HFFc6 (cell line): ENCODE measurements at regions not wholly inside any gene's neighbourhood (a gene's known extent, or its start where the extent isn't known, plus 50 kb on each side); places are given as distances from the start of the nearest gene placed in this dataset.
"Not testable (repeated sequence)": the region's sequence is repeated elsewhere in the genome, so short reads cannot be mapped to it uniquely, and the experiment has no call there.

Experiments
- DNase-seq: peaks from one replicate; pipeline ENCODE4 v3.0.0-alpha.2; 2018
- H3K27ac Mint-ChIP-seq: 2 replicates; pipeline ENCODE4 v1.8.0; 2020; ENCODE audit warnings: mild to moderate bottlenecking, mixed read lengths
- H3K27me3 Mint-ChIP-seq: 2 replicates; pipeline ENCODE4 v1.8.0; 2021; ENCODE audit warnings: mild to moderate bottlenecking, moderate library complexity, mixed read lengths; ENCODE audit not compliant: insufficient read depth
- H3K36me3 Mint-ChIP-seq: 2 replicates; pipeline ENCODE4 v1.8.0; 2021; ENCODE audit warnings: low read depth, mixed read lengths
- H3K4me1 Mint-ChIP-seq: 2 replicates; pipeline ENCODE4 v1.8.0; 2020; ENCODE audit warnings: low read depth, mixed read lengths
- H3K4me3 Mint-ChIP-seq: 2 replicates; pipeline ENCODE4 v1.8.0; 2020; ENCODE audit warnings: mild to moderate bottlenecking, moderate library complexity, mixed read lengths
- H3K9me3 Mint-ChIP-seq: 2 replicates; pipeline ENCODE4 v1.8.0; 2020; ENCODE audit warnings: mild to moderate bottlenecking, mixed read lengths
- TF ChIP-seq, protein P1 (sequence below): fragments of 200-600 bp; sonication (generic); IDR thresholded peaks from 2 replicates; pipeline ENCODE4 v1.5.0; 2021; ENCODE audit warnings: antibody characterized with exemption, mild to moderate bottlenecking

DNA sequence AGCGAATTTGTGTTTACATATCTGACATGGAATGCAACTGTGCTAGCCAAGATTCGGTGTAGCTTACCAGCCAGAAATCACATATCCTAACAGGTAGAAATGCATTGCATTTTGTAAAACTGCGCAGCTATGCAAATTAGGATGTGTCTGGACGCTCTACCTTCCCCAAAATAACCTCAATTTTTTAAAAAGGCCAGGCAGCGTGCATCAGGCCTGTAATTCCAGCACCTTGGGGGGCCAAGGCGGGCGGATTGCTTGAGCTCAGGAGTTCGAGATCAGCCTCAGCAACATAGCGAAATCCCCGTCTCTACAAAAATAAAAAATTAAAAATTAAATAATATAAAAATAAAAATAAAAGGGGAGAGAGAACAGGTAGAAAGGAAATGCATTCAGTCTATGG lies 305.0 kb downstream of the TYW1 start:
- Mint-ChIP-seq H3K4me1 (peaks cover 18% of the 10 kb centered on the region), H3K4me3 (peak overlapping the region; percentile 94), H3K36me3 (peaks cover 5% of the 10 kb centered on the region; the same call in 1 of the 2 replicates), H3K9me3 (no peaks in the 10 kb centered on the region), H3K27ac (peak overlapping the region; percentile 96), H3K27me3 (no peaks in the 10 kb centered on the region; the same call in 1 of the 2 replicates)
- TF ChIP-seq, protein P1, sequence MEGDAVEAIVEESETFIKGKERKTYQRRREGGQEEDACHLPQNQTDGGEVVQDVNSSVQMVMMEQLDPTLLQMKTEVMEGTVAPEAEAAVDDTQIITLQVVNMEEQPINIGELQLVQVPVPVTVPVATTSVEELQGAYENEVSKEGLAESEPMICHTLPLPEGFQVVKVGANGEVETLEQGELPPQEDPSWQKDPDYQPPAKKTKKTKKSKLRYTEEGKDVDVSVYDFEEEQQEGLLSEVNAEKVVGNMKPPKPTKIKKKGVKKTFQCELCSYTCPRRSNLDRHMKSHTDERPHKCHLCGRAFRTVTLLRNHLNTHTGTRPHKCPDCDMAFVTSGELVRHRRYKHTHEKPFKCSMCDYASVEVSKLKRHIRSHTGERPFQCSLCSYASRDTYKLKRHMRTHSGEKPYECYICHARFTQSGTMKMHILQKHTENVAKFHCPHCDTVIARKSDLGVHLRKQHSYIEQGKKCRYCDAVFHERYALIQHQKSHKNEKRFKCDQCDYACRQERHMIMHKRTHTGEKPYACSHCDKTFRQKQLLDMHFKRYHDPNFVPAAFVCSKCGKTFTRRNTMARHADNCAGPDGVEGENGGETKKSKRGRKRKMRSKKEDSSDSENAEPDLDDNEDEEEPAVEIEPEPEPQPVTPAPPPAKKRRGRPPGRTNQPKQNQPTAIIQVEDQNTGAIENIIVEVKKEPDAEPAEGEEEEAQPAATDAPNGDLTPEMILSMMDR: no peak
- DNase-seq: no peak

DNA sequence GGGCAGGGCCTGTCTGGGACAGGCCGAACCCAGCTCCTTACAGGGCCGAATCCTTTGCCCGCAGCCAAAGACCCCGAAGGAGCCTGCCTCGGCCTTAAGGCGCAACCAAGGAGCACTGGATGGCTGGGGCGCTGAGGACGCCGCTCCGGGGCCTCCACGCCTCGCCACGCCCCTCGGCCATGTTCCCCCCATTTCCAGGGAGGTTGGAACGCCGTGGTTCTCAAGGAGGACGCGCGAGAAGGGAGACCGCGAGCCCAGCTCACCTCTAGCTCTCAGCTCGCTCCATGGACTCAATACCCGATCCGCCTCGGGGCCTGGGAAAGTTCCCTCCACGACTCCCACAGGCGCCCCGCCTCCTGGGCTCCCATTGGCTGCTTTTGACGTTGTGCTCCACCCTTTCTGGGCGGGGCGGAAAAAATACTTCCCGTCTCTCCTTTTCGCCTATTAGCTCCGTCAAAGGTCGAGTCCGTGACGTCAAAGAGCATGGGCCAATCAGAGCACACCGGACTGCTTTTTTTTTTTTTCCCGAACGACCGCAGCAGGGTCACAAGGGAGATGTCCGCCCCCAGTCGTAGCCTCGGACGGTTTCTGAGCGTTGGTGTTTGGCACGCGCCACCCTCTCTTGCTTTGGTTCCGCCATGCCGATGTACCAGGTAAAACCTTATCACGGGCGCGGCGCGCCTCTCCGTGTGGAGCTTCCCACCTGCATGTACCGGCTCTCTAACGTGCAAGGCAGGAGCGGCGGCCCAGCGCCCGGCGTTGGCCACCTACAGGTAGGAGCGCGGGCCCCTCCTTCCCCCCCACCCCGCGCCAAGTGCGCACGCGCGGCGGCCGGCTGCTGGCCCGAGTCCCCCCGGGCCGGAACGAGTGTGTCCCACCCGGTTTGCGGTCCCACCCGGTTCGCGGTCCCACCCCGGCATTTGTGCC lies 305.7 kb downstream of the TYW1 start:
- DNase-seq: peak; percentile 99
- Mint-ChIP-seq H3K9me3 (no peaks in the 10 kb centered on the region), H3K4me3 (peak overlapping the region; percentile 94), H3K27me3 (no peaks in the 10 kb centered on the region; the same call in 1 of the 2 replicates), H3K4me1 (peaks cover 18% of the 10 kb centered on the region), H3K27ac (peak overlapping the region; percentile 96), H3K36me3 (peaks cover 5% of the 10 kb centered on the region; the same call in 1 of the 2 replicates)
- TF ChIP-seq, protein P1: peak; percentile 65

DNA sequence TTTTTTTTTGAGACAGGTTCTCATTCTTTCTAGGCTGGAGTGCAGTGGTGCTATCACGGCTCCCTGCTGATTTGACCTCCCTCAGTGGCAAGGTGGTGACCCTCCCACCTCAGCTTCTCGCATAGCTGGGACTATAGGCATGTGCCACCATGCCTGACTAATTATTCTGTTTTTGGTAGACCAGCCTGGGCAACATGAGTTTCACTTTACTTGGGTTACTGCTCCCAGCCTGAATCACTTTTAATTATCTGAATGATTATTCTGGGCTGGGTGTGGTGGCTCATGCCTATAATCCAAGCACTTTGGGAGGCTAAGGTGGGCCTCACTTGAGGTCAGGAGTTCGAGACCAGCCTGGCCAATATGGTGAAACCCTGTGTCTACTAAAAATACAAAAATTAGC lies 308.2 kb downstream of the TYW1 start:
- not testable (repeated sequence) for H3K4me3 Mint-ChIP-seq
- peaks cover 15% of the 10 kb centered on the region for H3K36me3 Mint-ChIP-seq

DNA sequence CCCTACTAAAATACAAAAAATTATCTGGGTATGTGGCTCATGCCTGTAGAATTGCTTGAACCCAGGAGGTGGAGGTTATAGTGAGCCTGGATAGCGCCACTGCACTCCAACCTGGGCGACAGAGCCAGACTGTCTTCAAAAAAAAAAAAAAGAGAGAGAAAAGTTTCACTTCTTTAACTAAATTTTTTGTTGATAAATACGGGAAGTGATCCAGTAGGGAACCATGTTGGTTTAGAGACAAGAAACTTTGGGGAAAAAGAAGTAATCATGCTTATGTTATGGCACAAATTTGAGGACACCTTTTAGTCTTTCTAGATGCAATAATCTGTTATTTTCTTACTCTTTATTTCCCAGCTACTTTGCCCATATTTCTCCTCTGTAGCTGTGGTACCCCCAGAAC lies 309.7 kb downstream of the TYW1 start:
- TF ChIP-seq, protein P1: no peak
- Mint-ChIP-seq H3K36me3 (peaks cover 28% of the 10 kb centered on the region), H3K4me1 (peaks cover 18% of the 10 kb centered on the region)

More for the DNA sequence above, 308.2 kb downstream of the TYW1 start:
- not testable (repeated sequence) for H3K9me3 Mint-ChIP-seq, H3K27me3 Mint-ChIP-seq, DNase-seq, H3K27ac Mint-ChIP-seq
- peaks cover 18% of the 10 kb centered on the region for H3K4me1 Mint-ChIP-seq

DNA sequence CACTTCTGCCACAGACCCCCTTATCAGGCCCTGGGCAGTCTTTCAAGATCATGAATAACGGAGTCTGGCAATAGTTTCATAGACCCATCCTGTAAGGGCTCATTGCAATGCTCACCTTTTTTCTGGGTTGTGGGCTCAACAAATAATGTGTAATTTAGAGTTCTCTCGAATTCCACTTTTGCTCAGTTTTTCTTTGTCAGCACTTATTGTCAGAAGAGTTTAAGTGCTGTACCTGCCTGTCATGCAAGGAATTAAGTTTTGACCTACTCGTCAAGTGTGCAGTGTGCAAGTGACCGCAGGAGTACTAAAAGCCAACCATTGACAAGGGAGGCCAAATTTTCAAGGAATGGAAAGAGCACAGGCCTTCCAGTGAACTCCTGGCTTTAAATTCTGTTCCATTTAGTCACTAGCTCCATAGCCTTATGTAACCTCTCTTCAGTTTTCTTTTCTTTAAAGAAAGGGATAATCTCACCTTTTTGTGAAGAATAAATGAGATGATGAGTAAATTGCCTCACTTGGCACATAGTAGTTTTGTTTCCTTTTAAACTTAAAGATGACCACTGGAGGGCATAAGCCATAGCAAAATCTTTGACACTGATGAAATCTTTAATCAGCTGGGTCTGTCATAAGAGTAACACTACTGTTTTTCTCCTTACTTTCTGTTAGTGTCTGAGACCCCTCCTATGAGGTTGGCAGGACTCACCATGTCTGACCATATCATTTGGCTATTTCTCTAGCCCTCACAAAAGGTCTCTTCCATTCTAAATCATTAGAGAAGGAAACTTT lies 313.3 kb downstream of the TYW1 start:
- Mint-ChIP-seq H3K27ac (peak overlapping the region; percentile 7; the same call in 1 of the 2 replicates), H3K9me3 (no peaks in the 10 kb centered on the region), H3K27me3 (peaks cover 4% of the 10 kb centered on the region; the same call in 1 of the 2 replicates), H3K4me1 (peaks cover 29% of the 10 kb centered on the region), H3K4me3 (no peak overlapping the region), H3K36me3 (peaks cover 44% of the 10 kb centered on the region)
- TF ChIP-seq, protein P1: peak; percentile 41
- no peak for DNase-seq

More for the DNA sequence above, 309.7 kb downstream of the TYW1 start:
- Mint-ChIP-seq H3K27ac (0 out of 2 replicates have a peak overlapping the region, but pooled peaks have one; percentile 24), H3K4me3 (no peak overlapping the region), H3K27me3 (peaks cover 4% of the 10 kb centered on the region), H3K9me3 (no peaks in the 10 kb centered on the region)
- no peak for DNase-seq
